ENCODE measurements at regions not wholly inside any gene's neighbourhood (a gene's known extent, or its start where the extent isn't known, plus 50 kb on each side); places are given as distances from the start of the nearest gene placed in this dataset.

GRCh38 chr12:105945880-105946279 is 192.9 kb downstream of the NUAK1 start:
- FAIRE-seq (no peak), DNase-seq (peak in 1 of 5 donors; percentile 79)
- no peak overlapping the region for H3K9ac ChIP-seq (ENCODE audit: low read length in 3 of 3)
- no peaks in the 10 kb centered on the region for H3K27me3 ChIP-seq (ENCODE audit: control insufficient read depth, insufficient read depth, low read length)
- H3K4me3 ChIP-seq (ENCODE audit: low read length in 3 of 3) = no peak overlapping the region
- TF ChIP-seq CTCF (IDR thresholded peaks at IDR 0.05; ENCODE audit: borderline replicate concordance, extremely low read depth, insufficient read depth) = no peak
- no peaks in the 10 kb centered on the region for H3K4me1 ChIP-seq (ENCODE audit: control insufficient read depth in 2 of 3, insufficient read depth in 2 of 3, low read depth in 1 of 3, low read length in 3 of 3)
- H3K27ac ChIP-seq (ENCODE audit: low read depth in 2 of 2, low read length in 2 of 2) = no peak overlapping the region
- no peaks in the 10 kb centered on the region for H3K36me3 ChIP-seq (ENCODE audit: control insufficient read depth in 2 of 3, insufficient read depth in 3 of 3, low read length in 3 of 3)
- intact Hi-C loops (cut with DNase I) = no loop called here
- no peaks in the 10 kb centered on the region for H3K9me3 ChIP-seq (ENCODE audit: control insufficient read depth in 2 of 3, insufficient read depth in 1 of 3, low read length in 3 of 3)

GRCh38 chr12:105946493-105946901 is 192.3 kb downstream of the NUAK1 start:
- Histone ChIP-seq H3K9me3 (ENCODE audit: control insufficient read depth in 2 of 3, insufficient read depth in 1 of 3, low read length in 3 of 3) (no peaks in the 10 kb centered on the region), H3K36me3 (ENCODE audit: control insufficient read depth in 2 of 3, insufficient read depth in 3 of 3, low read length in 3 of 3) (no peaks in the 10 kb centered on the region), H3K27me3 (ENCODE audit: control insufficient read depth, insufficient read depth, low read length) (no peaks in the 10 kb centered on the region), H3K4me3 (ENCODE audit: low read length in 3 of 3) (no peak overlapping the region), H3K4me1 (ENCODE audit: control insufficient read depth in 2 of 3, insufficient read depth in 2 of 3, low read depth in 1 of 3, low read length in 3 of 3) (no peaks in the 10 kb centered on the region), H3K9ac (ENCODE audit: low read length in 3 of 3) (no peak overlapping the region), H3K27ac (ENCODE audit: low read depth in 2 of 2, low read length in 2 of 2) (no peak overlapping the region)
- peak in 2 of 5 donors; percentile 52 to 83 for DNase-seq
- FAIRE-seq = no peak
- TF ChIP-seq CTCF (IDR thresholded peaks at IDR 0.05; ENCODE audit: borderline replicate concordance, extremely low read depth, insufficient read depth) = no peak
- intact Hi-C loops (cut with DNase I) = no loop called here

- no peak for TF ChIP-seq CTCF (IDR thresholded peaks at IDR 0.05; ENCODE audit: borderline replicate concordance, extremely low read depth, insufficient read depth)
- Histone ChIP-seq H3K9me3 (ENCODE audit: control insufficient read depth in 2 of 3, insufficient read depth in 1 of 3, low read length in 3 of 3) (no peaks in the 10 kb centered on the region), H3K27me3 (ENCODE audit: control insufficient read depth, insufficient read depth, low read length) (no peaks in the 10 kb centered on the region), H3K9ac (ENCODE audit: low read length in 3 of 3) (no peak overlapping the region), H3K4me3 (ENCODE audit: low read length in 3 of 3) (no peak overlapping the region), H3K27ac (ENCODE audit: low read depth in 2 of 2, low read length in 2 of 2) (no peak overlapping the region), H3K36me3 (ENCODE audit: control insufficient read depth in 2 of 3, insufficient read depth in 3 of 3, low read length in 3 of 3) (no peaks in the 10 kb centered on the region), H3K4me1 (ENCODE audit: control insufficient read depth in 2 of 3, insufficient read depth in 2 of 3, low read depth in 1 of 3, low read length in 3 of 3) (no peaks in the 10 kb centered on the region)
- intact Hi-C loops (cut with DNase I) = no loop called here
- no peak for DNase-seq
- no peak for FAIRE-seq
Measured at GRCh38 chr12:105947906-105948305, 190.8 kb downstream of the NUAK1 start.

GRCh38 chr12:105948331-105948730 is 190.4 kb downstream of the NUAK1 start:
- intact Hi-C loops (cut with DNase I) = no loop called here
- no peak for FAIRE-seq

More at GRCh38 chr12:105948331-105948730, 190.4 kb downstream of the NUAK1 start:
- Histone ChIP-seq H3K4me3 (ENCODE audit: low read length in 3 of 3) (no peak overlapping the region), H3K9me3 (ENCODE audit: control insufficient read depth in 2 of 3, insufficient read depth in 1 of 3, low read length in 3 of 3) (no peaks in the 10 kb centered on the region), H3K27ac (ENCODE audit: low read depth in 2 of 2, low read length in 2 of 2) (no peak overlapping the region), H3K9ac (ENCODE audit: low read length in 3 of 3) (no peak overlapping the region), H3K4me1 (ENCODE audit: control insufficient read depth in 2 of 3, insufficient read depth in 2 of 3, low read depth in 1 of 3, low read length in 3 of 3) (no peaks in the 10 kb centered on the region), H3K36me3 (ENCODE audit: control insufficient read depth in 2 of 3, insufficient read depth in 3 of 3, low read length in 3 of 3) (no peaks in the 10 kb centered on the region), H3K27me3 (ENCODE audit: control insufficient read depth, insufficient read depth, low read length) (no peaks in the 10 kb centered on the region)
- TF ChIP-seq CTCF (IDR thresholded peaks at IDR 0.05; ENCODE audit: borderline replicate concordance, extremely low read depth, insufficient read depth) = no peak
- peak in 1 of 5 donors; percentile 32 for DNase-seq

All from kidney (tissue), 13 donors.